ENCODE measurements at regions not wholly inside any gene's neighbourhood (a gene's known extent, or its start where the extent isn't known, plus 50 kb on each side); places are given as distances from the start of the nearest gene placed in this dataset.

GRCh38 chr1:221509575-221510355, 232.1 kb downstream of the DUSP10 start:
- no peak overlapping the region for H3K9ac ChIP-seq
- 72 to 73% methylated on average over 3 of the region's 3 CpGs for WGBS, 2 experiments (ENCODE audit: low coverage in 1 of 2, low lambda C conversion rate in 2 of 2, missing lambda C conversion rate in 2 of 2)
- H3K27ac ChIP-seq = no peak overlapping the region
- H4K20me1 ChIP-seq (ENCODE audit: insufficient read depth) = no peaks in the 10 kb centered on the region
- H2AFZ ChIP-seq = no peak overlapping the region
- H3K27me3 ChIP-seq (replicated peaks; ENCODE audit: insufficient read depth) = no peaks in the 10 kb centered on the region
- no peak overlapping the region for H3K4me3 ChIP-seq
- no peak overlapping the region for H3K4me2 ChIP-seq (ENCODE audit: unreplicated experiment)
- H3K9me3 ChIP-seq (ENCODE audit: low read depth) = no peaks in the 10 kb centered on the region
- no peaks in the 10 kb centered on the region for H3K4me1 ChIP-seq (ENCODE audit: insufficient read depth)
- H3K9me2 ChIP-seq (ENCODE audit: insufficient read depth) = no peaks in the 10 kb centered on the region
- in situ Hi-C loops (cut with MboI) = no loop called here
- DNase-seq = no peak
- no peaks in the 10 kb centered on the region for H3F3A ChIP-seq (ENCODE audit: insufficient read depth)
- H3K79me2 ChIP-seq (ENCODE audit: insufficient read depth) = no peaks in the 10 kb centered on the region
- TF ChIP-seq EZH2 (IDR thresholded peaks at IDR 0.05; ENCODE audit: insufficient read depth, poor library complexity, severe bottlenecking) (no peak), EZH2phosphoT487 (IDR thresholded peaks at IDR 0.05; ENCODE audit: insufficient read depth, low read depth) (no peak)
- no peaks in the 10 kb centered on the region for H3K36me3 ChIP-seq (ENCODE audit: low read depth)

GRCh38 chr1:221510793-221511503, 230.9 kb downstream of the DUSP10 start:
- Histone ChIP-seq H3K4me1 (ENCODE audit: insufficient read depth) (no peaks in the 10 kb centered on the region), H2AFZ (no peak overlapping the region), H3K36me3 (ENCODE audit: low read depth) (no peaks in the 10 kb centered on the region), H3K4me3 (no peak overlapping the region), H3K9me2 (ENCODE audit: insufficient read depth) (no peaks in the 10 kb centered on the region), H3K9me3 (ENCODE audit: low read depth) (no peaks in the 10 kb centered on the region), H4K20me1 (ENCODE audit: insufficient read depth) (no peaks in the 10 kb centered on the region), H3K27ac (no peak overlapping the region), H3F3A (ENCODE audit: insufficient read depth) (no peaks in the 10 kb centered on the region), H3K4me2 (ENCODE audit: unreplicated experiment) (no peak overlapping the region), H3K79me2 (ENCODE audit: insufficient read depth) (no peaks in the 10 kb centered on the region), H3K9ac (no peak overlapping the region), H3K27me3 (replicated peaks; ENCODE audit: insufficient read depth) (no peaks in the 10 kb centered on the region)
- WGBS, 2 experiments (ENCODE audit: low coverage in 1 of 2, low lambda C conversion rate in 2 of 2, missing lambda C conversion rate in 2 of 2) = 86 to 87% methylated on average over 3 of the region's 3 CpGs
- no peak for TF ChIP-seq EZH2phosphoT487 (IDR thresholded peaks at IDR 0.05; ENCODE audit: insufficient read depth, low read depth)
- no peak for TF ChIP-seq EZH2 (IDR thresholded peaks at IDR 0.05; ENCODE audit: insufficient read depth, poor library complexity, severe bottlenecking)
- in situ Hi-C loops (cut with MboI) = no loop called here
- no peak for DNase-seq

- Histone ChIP-seq H3K9me2 (ENCODE audit: insufficient read depth) (no peaks in the 10 kb centered on the region), H3K27me3 (replicated peaks; ENCODE audit: insufficient read depth) (no peaks in the 10 kb centered on the region), H3K4me2 (ENCODE audit: unreplicated experiment) (no peak overlapping the region), H3K4me1 (ENCODE audit: insufficient read depth) (no peaks in the 10 kb centered on the region), H3K4me3 (no peak overlapping the region), H3K9ac (no peak overlapping the region), H3K9me3 (ENCODE audit: low read depth) (no peaks in the 10 kb centered on the region), H2AFZ (no peak overlapping the region), H3K79me2 (ENCODE audit: insufficient read depth) (no peaks in the 10 kb centered on the region), H3K36me3 (ENCODE audit: low read depth) (no peaks in the 10 kb centered on the region), H4K20me1 (ENCODE audit: insufficient read depth) (no peaks in the 10 kb centered on the region), H3K27ac (no peak overlapping the region), H3F3A (ENCODE audit: insufficient read depth) (no peaks in the 10 kb centered on the region)
- 55 to 61% methylated on average over 3 of the region's 3 CpGs for WGBS, 2 experiments (ENCODE audit: low coverage in 1 of 2, low lambda C conversion rate in 2 of 2, missing lambda C conversion rate in 2 of 2)
- in situ Hi-C loops (cut with MboI) = no loop called here
- TF ChIP-seq EZH2 (IDR thresholded peaks at IDR 0.05; ENCODE audit: insufficient read depth, poor library complexity, severe bottlenecking) (no peak), EZH2phosphoT487 (IDR thresholded peaks at IDR 0.05; ENCODE audit: insufficient read depth, low read depth) (no peak)
- DNase-seq = no peak
Observed at GRCh38 chr1:221511797-221512196, 230.1 kb downstream of the DUSP10 start.

- no peak for DNase-seq
- TF ChIP-seq EZH2phosphoT487 (IDR thresholded peaks at IDR 0.05; ENCODE audit: insufficient read depth, low read depth) (no peak), EZH2 (IDR thresholded peaks at IDR 0.05; ENCODE audit: insufficient read depth, poor library complexity, severe bottlenecking) (no peak)
- Histone ChIP-seq H3K79me2 (ENCODE audit: insufficient read depth) (no peaks in the 10 kb centered on the region), H4K20me1 (ENCODE audit: insufficient read depth) (no peaks in the 10 kb centered on the region), H3K27ac (no peak overlapping the region), H3K4me3 (no peak overlapping the region), H3F3A (ENCODE audit: insufficient read depth) (no peaks in the 10 kb centered on the region), H3K9ac (no peak overlapping the region), H2AFZ (no peak overlapping the region), H3K4me2 (ENCODE audit: unreplicated experiment) (no peak overlapping the region), H3K9me2 (ENCODE audit: insufficient read depth) (no peaks in the 10 kb centered on the region), H3K9me3 (ENCODE audit: low read depth) (no peaks in the 10 kb centered on the region), H3K27me3 (replicated peaks; ENCODE audit: insufficient read depth) (no peaks in the 10 kb centered on the region), H3K4me1 (ENCODE audit: insufficient read depth) (no peaks in the 10 kb centered on the region), H3K36me3 (ENCODE audit: low read depth) (no peaks in the 10 kb centered on the region)
- in situ Hi-C loops (cut with MboI) = no loop called here
Observed at GRCh38 chr1:221514806-221515205, 227.1 kb downstream of the DUSP10 start.
